Islet of Langerhans (tissue), 1 donor: ENCODE measurements at regions not wholly inside any gene's neighbourhood (a gene's known extent, or its start where the extent isn't known, plus 50 kb on each side); places are given as distances from the start of the nearest gene placed in this dataset.

Experiments
- FAIRE-seq: peaks from one replicate; lab custom pipeline; 2011; peaks lifted over from hg19 to GRCh38; lab: Jason Lieb, UNC

GRCh38 chr16:73670836-73671820 is 623.2 kb upstream of the ZFHX3 start:
- FAIRE-seq: no peak

GRCh38 chr16:73669535-73670274 is 621.8 kb upstream of the ZFHX3 start:
- peak; percentile 91 for FAIRE-seq

GRCh38 chr16:73663720-73664119 is 615.8 kb upstream of the ZFHX3 start:
- no peak for FAIRE-seq

GRCh38 chr16:73636196-73636595 is 588.3 kb upstream of the ZFHX3 start:
- FAIRE-seq: peak; percentile 45

GRCh38 chr16:73629011-73629410 is 581.1 kb upstream of the ZFHX3 start:
- FAIRE-seq: no peak

GRCh38 chr16:73617738-73618137 is 569.8 kb upstream of the ZFHX3 start:
- no peak for FAIRE-seq

GRCh38 chr16:73616770-73617169 is 568.8 kb upstream of the ZFHX3 start:
- FAIRE-seq: no peak

- FAIRE-seq: no peak
These were observed 568.3 kb upstream of the ZFHX3 start for GRCh38 chr16:73616166-73616753.

GRCh38 chr16:73615071-73615940 is 567.4 kb upstream of the ZFHX3 start:
- FAIRE-seq: no peak

- no peak for FAIRE-seq
These were observed 566.2 kb upstream of the ZFHX3 start for GRCh38 chr16:73614131-73614530.

- FAIRE-seq: no peak
These were observed 562.8 kb upstream of the ZFHX3 start for GRCh38 chr16:73610605-73611156.

- no peak for FAIRE-seq
These were observed 562.2 kb upstream of the ZFHX3 start for GRCh38 chr16:73610160-73610559.

- FAIRE-seq: no peak
These were observed 561.0 kb upstream of the ZFHX3 start for GRCh38 chr16:73608911-73609310.

GRCh38 chr16:73605309-73605708 is 557.4 kb upstream of the ZFHX3 start:
- FAIRE-seq: no peak

- FAIRE-seq: no peak
These were observed 554.0 kb upstream of the ZFHX3 start for GRCh38 chr16:73601911-73602310.

- no peak for FAIRE-seq
These were observed 551.9 kb upstream of the ZFHX3 start for GRCh38 chr16:73599870-73600269.

GRCh38 chr16:73599351-73599750 is 551.4 kb upstream of the ZFHX3 start:
- no peak for FAIRE-seq

GRCh38 chr16:73584157-73584556 is 536.2 kb upstream of the ZFHX3 start:
- FAIRE-seq: no peak

- FAIRE-seq: no peak
These were observed 524.4 kb upstream of the ZFHX3 start for GRCh38 chr16:73572135-73572828.

- FAIRE-seq: no peak
These were observed 521.5 kb upstream of the ZFHX3 start for GRCh38 chr16:73569266-73569980.
